ENCODE measurements at regions not wholly inside any gene's neighbourhood (a gene's known extent, or its start where the extent isn't known, plus 50 kb on each side); places are given as distances from the start of the nearest gene placed in this dataset.

GRCh38 chr6:100946711-100947110 lies 65.6 kb upstream of the ASCC3 start:
- ATAC-seq (ENCODE audit: low read depth) (no peak), DNase-seq (no peak)
- H4K20me1 ChIP-seq (ENCODE audit: control insufficient read depth, insufficient read depth, low read length, poor library complexity, severe bottlenecking), result no peaks in the 10 kb centered on the region
- Mint-ChIP-seq H3K9me3 (ENCODE audit: insufficient read depth) (peaks cover 3% of the 10 kb centered on the region), H3K4me3 (no peak overlapping the region), H3K27ac (no peak overlapping the region), H3K27me3 (no peaks in the 10 kb centered on the region), H3K4me1 (no peaks in the 10 kb centered on the region)
- H3K36me3 ChIP-seq (replicated peaks in 1 of 2; ENCODE audit: control extremely low read depth in 1 of 2, control insufficient read depth in 1 of 2, extremely low read depth in 1 of 2, insufficient read depth in 2 of 2, low read length in 1 of 2), result no peaks in the 10 kb centered on the region
- H2AFZ ChIP-seq (ENCODE audit: insufficient read depth, low read depth, low read length, poor library complexity, severe bottlenecking), result no peak overlapping the region
- no peak overlapping the region for H3K27ac ChIP-seq (ENCODE audit: low read length in 2 of 2)
- no peaks in the 10 kb centered on the region for H3K4me1 ChIP-seq (ENCODE audit: control insufficient read depth in 2 of 2, insufficient read depth in 2 of 2, low read length in 2 of 2)
- H3K9ac ChIP-seq (ENCODE audit: low read length), result no peak overlapping the region
- intact Hi-C loops (cut with micrococcal nuclease), result no loop called here
- no peaks in the 10 kb centered on the region for H3K27me3 ChIP-seq (replicated peaks in 1 of 4; ENCODE audit: control extremely low read depth in 1 of 4, control insufficient read depth in 3 of 4, insufficient read depth in 4 of 4, low read length in 3 of 4)
- 100% methylated on average over 3 of the region's 3 CpGs for WGBS (ENCODE audit: insufficient coverage)
- no peak for TF ChIP-seq EZH2 (IDR thresholded peaks at IDR 0.05; ENCODE audit: borderline replicate concordance, insufficient read depth, low read depth, low read length, poor library complexity, severe bottlenecking)
- no peak for TF ChIP-seq CTCF (IDR thresholded peaks at IDR 0.05)
- H3K4me3 ChIP-seq (ENCODE audit: control extremely low read depth in 1 of 5, extremely low read depth in 1 of 5, insufficient read depth in 1 of 5, low read depth in 2 of 5, low read length in 4 of 5), result no peak overlapping the region
- ChIA-PET POLR2A (no interaction called here), CTCF (no interaction called here)
- H3K9me3 ChIP-seq (ENCODE audit: control extremely low read depth in 1 of 3, control insufficient read depth in 2 of 3, insufficient read depth in 1 of 3, low read length in 2 of 3), result no peaks in the 10 kb centered on the region
- no peak overlapping the region for H3K4me2 ChIP-seq (replicated peaks; ENCODE audit: low read depth, low read length, poor library complexity, severe bottlenecking)
- H3K79me2 ChIP-seq (ENCODE audit: control insufficient read depth, insufficient read depth, low read length), result no peaks in the 10 kb centered on the region

GRCh38 chr6:100948381-100949133 lies 67.4 kb upstream of the ASCC3 start:
- no peak for DNase-seq
- CTCF ChIA-PET, result no interaction called here

More at GRCh38 chr6:100948381-100949133, 67.4 kb upstream of the ASCC3 start:
- peaks cover 3% of the 10 kb centered on the region for H3K9me3 Mint-ChIP-seq (ENCODE audit: insufficient read depth)
- WGBS (ENCODE audit: insufficient coverage), result 46% methylated on average over 3 of the region's 3 CpGs
- Histone ChIP-seq H3K36me3 (replicated peaks in 1 of 2; ENCODE audit: control extremely low read depth in 1 of 2, control insufficient read depth in 1 of 2, extremely low read depth in 1 of 2, insufficient read depth in 2 of 2, low read length in 1 of 2) (no peaks in the 10 kb centered on the region), H3K4me3 (ENCODE audit: control extremely low read depth in 1 of 5, extremely low read depth in 1 of 5, insufficient read depth in 1 of 5, low read depth in 2 of 5, low read length in 4 of 5) (no peak overlapping the region), H3K27me3 (replicated peaks in 1 of 4; ENCODE audit: control extremely low read depth in 1 of 4, control insufficient read depth in 3 of 4, insufficient read depth in 4 of 4, low read length in 3 of 4) (no peaks in the 10 kb centered on the region), H3K9me3 (ENCODE audit: control extremely low read depth in 1 of 3, control insufficient read depth in 2 of 3, insufficient read depth in 1 of 3, low read length in 2 of 3) (no peaks in the 10 kb centered on the region), H3K4me1 (ENCODE audit: control insufficient read depth in 2 of 2, insufficient read depth in 2 of 2, low read length in 2 of 2) (no peaks in the 10 kb centered on the region), H2AFZ (ENCODE audit: insufficient read depth, low read depth, low read length, poor library complexity, severe bottlenecking) (no peak overlapping the region), H3K4me2 (replicated peaks; ENCODE audit: low read depth, low read length, poor library complexity, severe bottlenecking) (no peak overlapping the region), H3K27ac (ENCODE audit: low read length in 2 of 2) (no peak overlapping the region), H3K9ac (ENCODE audit: low read length) (no peak overlapping the region), H4K20me1 (ENCODE audit: control insufficient read depth, insufficient read depth, low read length, poor library complexity, severe bottlenecking) (no peaks in the 10 kb centered on the region), H3K79me2 (ENCODE audit: control insufficient read depth, insufficient read depth, low read length) (no peaks in the 10 kb centered on the region)
- no peak overlapping the region for H3K27ac Mint-ChIP-seq
- TF ChIP-seq CTCF (IDR thresholded peaks at IDR 0.05) (no peak), EZH2 (IDR thresholded peaks at IDR 0.05; ENCODE audit: borderline replicate concordance, insufficient read depth, low read depth, low read length, poor library complexity, severe bottlenecking) (no peak)
- H3K4me3 Mint-ChIP-seq, result no peak overlapping the region
- intact Hi-C loops (cut with micrococcal nuclease), result no loop called here
- H3K4me1 Mint-ChIP-seq, result no peaks in the 10 kb centered on the region
- ATAC-seq (ENCODE audit: low read depth), result no peak
- no peaks in the 10 kb centered on the region for H3K27me3 Mint-ChIP-seq
- POLR2A ChIA-PET, result no interaction called here

Measured in B cell (primary cell).